ENCODE measurements at regions not wholly inside any gene's neighbourhood (a gene's known extent, or its start where the extent isn't known, plus 50 kb on each side); places are given as distances from the start of the nearest gene placed in this dataset.
"Not testable (repeated sequence)": the region's sequence is repeated elsewhere in the genome, so short reads cannot be mapped to it uniquely, and the experiment has no call there.

GRCh38 chr6:56904068-56904467 lies 50.8 kb upstream of the BEND6 start:
- no peak for DNase-seq (ENCODE audit: low read depth)

- DNase-seq (ENCODE audit: low read depth): peak; percentile 23
Observed at GRCh38 chr6:56902641-56903464, 52.1 kb upstream of the BEND6 start.

- no peak for DNase-seq (ENCODE audit: low read depth)
Observed at GRCh38 chr6:56900784-56901183, 54.1 kb upstream of the BEND6 start.

- DNase-seq (ENCODE audit: low read depth): no peak
Observed at GRCh38 chr6:56899753-56900152, 55.2 kb upstream of the BEND6 start.

- DNase-seq (ENCODE audit: low read depth): peak; percentile 22
Observed at GRCh38 chr6:56899311-56899710, 55.6 kb upstream of the BEND6 start.

- DNase-seq (ENCODE audit: low read depth): no peak
Observed at GRCh38 chr6:56897789-56898529, 56.9 kb upstream of the BEND6 start.

- DNase-seq (ENCODE audit: low read depth): no peak
Observed at GRCh38 chr6:56891754-56892153, 63.2 kb upstream of the BEND6 start.

GRCh38 chr6:56890683-56891429 lies 64.1 kb upstream of the BEND6 start:
- peak; percentile 71 for DNase-seq (ENCODE audit: low read depth)

GRCh38 chr6:56890066-56890465 lies 64.8 kb upstream of the BEND6 start:
- DNase-seq (ENCODE audit: low read depth): no peak

GRCh38 chr6:56889492-56889891 lies 65.4 kb upstream of the BEND6 start:
- DNase-seq (ENCODE audit: low read depth): no peak

- no peak for DNase-seq (ENCODE audit: low read depth)
Observed at GRCh38 chr6:56888687-56889086, 66.2 kb upstream of the BEND6 start.

GRCh38 chr6:56887086-56887485 lies 67.8 kb upstream of the BEND6 start:
- DNase-seq (ENCODE audit: low read depth): no peak

- no peak for DNase-seq (ENCODE audit: low read depth)
Observed at GRCh38 chr6:56877922-56878321, 77.0 kb upstream of the BEND6 start.

- no peak for DNase-seq (ENCODE audit: low read depth)
Observed at GRCh38 chr6:56875961-56876360, 78.9 kb upstream of the BEND6 start.

GRCh38 chr6:56875523-56875922 lies 79.4 kb upstream of the BEND6 start:
- DNase-seq (ENCODE audit: low read depth): no peak

- DNase-seq (ENCODE audit: low read depth): no peak
Observed at GRCh38 chr6:56874328-56874727, 80.6 kb upstream of the BEND6 start.

- DNase-seq (ENCODE audit: low read depth): not testable (repeated sequence)
Observed at GRCh38 chr6:56870053-56870452, 84.9 kb upstream of the BEND6 start.

- DNase-seq (ENCODE audit: low read depth): no peak
Observed at GRCh38 chr6:56869346-56869745, 85.6 kb upstream of the BEND6 start.

GRCh38 chr6:56868687-56869086 lies 86.2 kb upstream of the BEND6 start:
- DNase-seq (ENCODE audit: low read depth): peak; percentile 67

GRCh38 chr6:56866917-56867522 lies 87.9 kb upstream of the BEND6 start:
- DNase-seq (ENCODE audit: low read depth): no peak

GRCh38 chr6:56865081-56865875 lies 89.6 kb upstream of the BEND6 start:
- no peak for DNase-seq (ENCODE audit: low read depth)
